HCT116 (cell line): ENCODE measurements at regions not wholly inside any gene's neighbourhood (a gene's known extent, or its start where the extent isn't known, plus 50 kb on each side); places are given as distances from the start of the nearest gene placed in this dataset.

Source experiments
- ATAC-seq: fragments of 200-7000 bp; cut with Tn5 transposase; 2 replicates; pipeline ENCODE4 v1.9.1; 2020; ENCODE audit warnings: mild to moderate bottlenecking, moderate library complexity
- BruUV-seq: library from RNA; stranded (reverse); fragments of 400-500 nt; replicated peaks from 2 replicates; lab custom pipeline; 2021; lab: Mats Ljungman, UMichigan
- CTCF ChIA-PET: fragments of 300-600 bp; sonication (Branson Sonifier 250); formaldehyde crosslinking; loops from one replicate; lab custom pipeline; 2021; ENCODE audit warnings: antibody characterized with exemption; lab: Charles Lee
- POLR2A ChIA-PET: fragments of 300-600, 350-600 bp; sonication (Branson Sonifier 250); formaldehyde crosslinking; loops from one replicate; lab custom pipeline; 2021; ENCODE audit warnings: antibody characterized with exemption; lab: Charles Lee
- RAD21 ChIA-PET, 2 experiments: fragments of 300-600 bp; sonication (Branson Sonifier 250); formaldehyde crosslinking; loops; one replicate each; lab custom pipeline; 2023; ENCODE audit warnings: low total read pairs in 2 of 2; ENCODE audit not compliant: uncharacterized antibody in 2 of 2, unreplicated experiment in 2 of 2, low non-redundant PET in 1 of 2; lab: Charles Lee
- DNase-seq: peaks from one replicate; pipeline ENCODE4 v3.0.0-alpha.2; 2010; ENCODE audit warnings: low read depth, low spot score
- H2AFZ ChIP-seq: fragments of 200-600 bp; shearing (Covaris generic), sonication (generic); 2 replicates; pipeline ENCODE4 v1.6.1; 2017; ENCODE audit warnings: low read depth, mixed run types, mixed read lengths, antibody characterized with exemption, low read length; ENCODE audit not compliant: poor library complexity, severe bottlenecking
- H3K27ac ChIP-seq: 2 replicates; pipeline ENCODE4 v1.5.1; 2012; ENCODE audit warnings: low read depth, low read length
- H3K27me3 ChIP-seq: fragments of 200-600 bp; sonication (generic); 2 replicates; pipeline ENCODE4 v1.6.1; 2016; ENCODE audit warnings: mixed run types, low read length, mixed read lengths; ENCODE audit not compliant: insufficient read depth
- H3K36me3 ChIP-seq, 2 experiments: fragments of 200-500 bp in 1 of 2; fragments of 200-600 bp in 1 of 2; sonication (Bioruptor generic) in 1 of 2; sonication (generic) in 1 of 2; 2 replicates each; pipeline versions ENCODE4 v1.5.1 to v1.6.1; 2014 to 2016; ENCODE audit warnings: low read length in 2 of 2, inconsistent platforms in 1 of 2, mixed read lengths in 1 of 2, mixed run types in 1 of 2; ENCODE audit not compliant: insufficient read depth in 2 of 2, control insufficient read depth in 1 of 2
- H3K4me1 ChIP-seq, 2 experiments: fragments of 200-600 bp in 1 of 2; sonication (generic) in 1 of 2; 2 replicates each; pipeline versions ENCODE4 v1.5.1 to v1.6.1; 2012 to 2017; ENCODE audit warnings: low read length in 2 of 2, inconsistent platforms in 1 of 2, mild to moderate bottlenecking in 1 of 2, mixed read lengths in 1 of 2, mixed run types in 1 of 2, moderate library complexity in 1 of 2; ENCODE audit not compliant: insufficient read depth in 2 of 2, control insufficient read depth in 1 of 2
- H3K4me2 ChIP-seq: fragments of 200-600 bp; sonication (generic); 2 replicates; pipeline ENCODE4 v1.6.1; 2017; ENCODE audit warnings: mixed run types, low read length, mixed read lengths
- H3K4me3 ChIP-seq, 2 experiments: fragments of 200-600 bp in 1 of 2; sonication (generic) in 1 of 2; replicated peaks in 1 of 2; 2 replicates each; pipeline ENCODE4 v1.5.1; 2011 to 2016; ENCODE audit warnings: low read length in 2 of 2, control low read depth in 1 of 2, low read depth in 1 of 2, mild to moderate bottlenecking in 1 of 2, mixed read lengths in 1 of 2, mixed run types in 1 of 2
- H3K79me2 ChIP-seq: fragments of 200-600 bp; sonication (generic); 2 replicates; pipeline ENCODE4 v1.6.1; 2017; ENCODE audit warnings: mild to moderate bottlenecking, mixed run types, low read length, moderate library complexity, mixed read lengths; ENCODE audit not compliant: insufficient read depth
- H3K9ac ChIP-seq: fragments of 200-600 bp; sonication (generic); 2 replicates; pipeline ENCODE4 v1.6.1; 2016; ENCODE audit warnings: low read length, mixed read lengths
- H3K9me2 ChIP-seq: fragments of 200-600 bp; sonication (generic), shearing (Covaris generic); 2 replicates; pipeline ENCODE4 v1.6.1; 2017; ENCODE audit warnings: mixed run types, mild to moderate bottlenecking, moderate library complexity; ENCODE audit not compliant: insufficient read depth
- H3K9me3 ChIP-seq, 2 experiments: fragments of 200-500 bp in 1 of 2; fragments of 200-600 bp in 1 of 2; sonication (Bioruptor generic) in 1 of 2; sonication (generic) in 1 of 2; 2 replicates each; pipeline ENCODE4 v1.6.1; 2014 to 2017; ENCODE audit warnings: low read length in 2 of 2, mixed read lengths in 2 of 2, inconsistent platforms in 1 of 2, low read depth in 1 of 2, mild to moderate bottlenecking in 1 of 2, mixed run types in 1 of 2, moderate library complexity in 1 of 2; ENCODE audit not compliant: control insufficient read depth in 1 of 2, insufficient read depth in 1 of 2
- H4K20me1 ChIP-seq: fragments of 200-600 bp; sonication (generic), shearing (Covaris generic); 2 replicates; pipeline ENCODE4 v1.6.1; 2017; ENCODE audit warnings: mixed run types, mild to moderate bottlenecking, moderate library complexity; ENCODE audit not compliant: insufficient read depth
- ATF3 ChIP-seq: IDR thresholded peaks from 2 replicates; pipeline ENCODE4 v1.6.1; 2012
- CBX3 ChIP-seq: IDR thresholded peaks from 2 replicates; pipeline ENCODE4 v1.6.1; 2012; ENCODE audit warnings: low read depth
- CEBPB ChIP-seq: IDR thresholded peaks from 2 replicates; pipeline ENCODE4 v1.6.1; 2012; ENCODE audit warnings: low read depth
- CTCF ChIP-seq, 3 experiments: fragments of 200-600 bp in 1 of 3; sonication (generic) in 1 of 3; IDR thresholded peaks in 2 of 3; conservative IDR thresholded peaks in 1 of 3; 2 replicates each; pipeline ENCODE4 v1.5.1; 2012 to 2017; ENCODE audit warnings: low read depth in 2 of 3, low read length in 2 of 3, antibody characterized with exemption in 1 of 3, borderline replicate concordance in 1 of 3, control low read depth in 1 of 3, mild to moderate bottlenecking in 1 of 3, mixed read lengths in 1 of 3, mixed run types in 1 of 3, moderate library complexity in 1 of 3; ENCODE audit not compliant: insufficient read depth in 1 of 3
- ELF1 ChIP-seq: IDR thresholded peaks from 2 replicates; pipeline ENCODE4 v1.6.1; 2012; ENCODE audit warnings: low read depth, borderline replicate concordance
- EZH2 ChIP-seq: fragments of 200-600 bp; sonication (generic); IDR thresholded peaks from 2 replicates; pipeline ENCODE4 v1.6.1; 2017; ENCODE audit warnings: antibody characterized with exemption, mixed run types
- EZH2phosphoT487 ChIP-seq: fragments of 200-600 bp; IDR thresholded peaks from 2 replicates; pipeline ENCODE4 v1.6.1; 2018; ENCODE audit warnings: antibody characterized with exemption, borderline replicate concordance
- FOSL1 ChIP-seq: IDR thresholded peaks from 2 replicates; pipeline ENCODE4 v1.6.1; 2012; ENCODE audit warnings: low read depth
- JUND ChIP-seq: IDR thresholded peaks from 2 replicates; pipeline ENCODE4 v1.6.1; 2012
- MAX ChIP-seq: IDR thresholded peaks from 2 replicates; pipeline ENCODE4 v1.6.1; 2012
- POLR2A ChIP-seq: IDR thresholded peaks from 2 replicates; pipeline ENCODE4 v1.7.0; 2011; ENCODE audit warnings: borderline replicate concordance; ENCODE audit not compliant: insufficient read depth, insufficient read length; ENCODE audit errors: extremely low read depth
- RAD21 ChIP-seq: IDR thresholded peaks from 2 replicates; pipeline ENCODE4 v1.6.1; 2012; ENCODE audit warnings: low read depth, mild to moderate bottlenecking
- REST ChIP-seq: IDR thresholded peaks from 2 replicates; pipeline ENCODE4 v1.6.1; 2012; ENCODE audit warnings: low read depth
- SIN3A ChIP-seq: IDR thresholded peaks from 2 replicates; pipeline ENCODE4 v1.6.1; 2012; ENCODE audit warnings: low read depth
- SP1 ChIP-seq: IDR thresholded peaks from 2 replicates; pipeline ENCODE4 v1.6.1; 2012; ENCODE audit warnings: low read depth
- SRF ChIP-seq: IDR thresholded peaks from 2 replicates; pipeline ENCODE4 v1.6.1; 2012; ENCODE audit warnings: low read depth
- YY1 ChIP-seq: IDR thresholded peaks from 2 replicates; pipeline ENCODE4 v1.6.1; 2011; ENCODE audit warnings: low read length, low read depth, moderate library complexity, mild to moderate bottlenecking; ENCODE audit not compliant: insufficient replicate concordance; ENCODE audit errors: extremely low read depth
- ZFX ChIP-seq: fragments of 450-650 bp; IDR thresholded peaks from 2 replicates; pipeline ENCODE4 v1.6.1; 2017
- ZNF274 ChIP-seq: fragments of 200-500 bp; sonication (Bioruptor generic); IDR thresholded peaks from 2 replicates; pipeline ENCODE4 v1.6.1; 2014; ENCODE audit warnings: mild to moderate bottlenecking, low read depth, low read length, inconsistent platforms
- intact Hi-C: fragments of 100-400 bp; cut with micrococcal nuclease; formaldehyde crosslinking; loops from 2 replicates; pipeline ENCODE4 v1.10.0; 2022

GRCh38 chr11:127379686-127380085 lies 379.1 kb upstream of the KIRREL3 start:
- BruUV-seq = no TSS peak
- Histone ChIP-seq H3K36me3 (no peaks in the 10 kb centered on the region), H2AFZ (no peak overlapping the region), H3K4me3 (no peak overlapping the region), H3K9me2 (no peaks in the 10 kb centered on the region), H3K9ac (no peak overlapping the region), H3K4me2 (no peak overlapping the region), H3K27me3 (no peaks in the 10 kb centered on the region), H3K79me2 (no peaks in the 10 kb centered on the region), H4K20me1 (no peaks in the 10 kb centered on the region), H3K27ac (no peak overlapping the region), H3K9me3 (peaks cover 4 to 10% of the 10 kb centered on the region in 2 experiments; a peak in 3 of 4 replicates), H3K4me1 (no peaks in the 10 kb centered on the region)
- CTCF ChIA-PET = no interaction called here
- DNase-seq = no peak
- POLR2A ChIA-PET = no interaction called here
- no peak for ATAC-seq
- TF ChIP-seq JUND (no peak), CEBPB (no peak), REST (no peak), CBX3 (no peak), EZH2phosphoT487 (no peak), FOSL1 (no peak), ZNF274 (no peak), EZH2 (no peak), YY1 (no peak), SRF (no peak), RAD21 (no peak), ELF1 (no peak), ZFX (no peak), SP1 (no peak), ATF3 (no peak), MAX (no peak), POLR2A (no peak), SIN3A (no peak), CTCF (IDR thresholded peaks at IDR 0.05 in 2 of 3, conservative IDR thresholded peaks at IDR 0.05 in 1 of 3; ENCODE audit: borderline replicate concordance in 1 of 3, insufficient read depth in 1 of 3, low read depth in 2 of 3, low read length in 2 of 3) (no peak)
- RAD21 ChIA-PET = no interaction called here
- intact Hi-C loops = no loop called here
